Activated CD8-positive, alpha-beta memory T cell treated with anti-CD3 and anti-CD28 coated beads, Interleukin-2, amount 50 U/mL, for 1 hour (primary cell): ENCODE measurements at regions not wholly inside any gene's neighbourhood (a gene's known extent, or its start where the extent isn't known, plus 50 kb on each side); places are given as distances from the start of the nearest gene placed in this dataset.

Experiments used
- DNase-seq: peaks from one replicate; pipeline ENCODE4 v3.0.0-alpha.2; 2020; ENCODE audit errors: extremely low read depth

- no peak for DNase-seq
Measured at GRCh38 chr14:65320661-65321308, 91.7 kb upstream of the FUT8 start.

DNA sequence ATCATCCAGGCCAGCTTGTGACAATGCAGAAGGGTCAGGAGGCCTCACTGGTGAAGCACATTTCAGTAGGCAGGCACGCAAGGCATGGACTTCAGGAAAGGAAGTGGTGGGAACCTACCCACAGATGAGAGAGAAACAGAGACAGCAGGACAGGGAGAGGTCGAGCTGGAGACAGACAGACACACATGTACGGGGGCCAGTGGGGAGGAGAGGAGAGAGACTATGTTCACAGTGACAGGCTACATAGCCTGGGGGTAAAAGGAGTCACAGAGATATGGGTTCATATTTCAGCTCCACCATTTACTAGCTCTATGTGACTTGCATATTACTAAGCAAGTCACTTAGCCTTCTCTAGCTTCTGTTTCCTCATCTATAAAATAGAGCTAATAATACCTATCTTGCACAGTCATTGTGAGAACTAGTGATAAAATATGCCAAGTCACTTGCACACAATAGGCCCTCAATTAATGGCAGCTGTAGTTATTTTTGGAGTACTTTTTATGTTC is 91.1 kb upstream of the FUT8 start:
- DNase-seq, result no peak

DNA sequence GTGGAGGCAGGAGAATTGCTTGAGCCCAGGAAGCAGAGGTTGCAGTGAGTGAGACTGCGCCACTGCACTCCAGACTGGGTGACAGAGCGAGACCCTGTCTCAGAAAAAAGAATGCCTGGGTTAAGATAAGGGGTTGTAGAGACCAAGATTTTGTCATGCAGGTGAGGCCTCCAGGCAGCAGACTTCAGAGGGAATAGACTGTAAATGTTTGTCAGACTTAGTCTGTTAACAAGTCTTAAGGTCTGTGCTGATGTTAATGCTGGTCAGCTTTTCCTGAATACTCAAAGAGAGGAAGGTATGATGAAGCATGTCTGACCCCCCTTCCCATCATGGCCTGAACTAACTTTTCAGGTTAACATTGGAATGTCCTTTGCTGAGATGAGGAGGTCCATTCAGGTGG is 83.0 kb upstream of the FUT8 start:
- DNase-seq, result no peak

DNA sequence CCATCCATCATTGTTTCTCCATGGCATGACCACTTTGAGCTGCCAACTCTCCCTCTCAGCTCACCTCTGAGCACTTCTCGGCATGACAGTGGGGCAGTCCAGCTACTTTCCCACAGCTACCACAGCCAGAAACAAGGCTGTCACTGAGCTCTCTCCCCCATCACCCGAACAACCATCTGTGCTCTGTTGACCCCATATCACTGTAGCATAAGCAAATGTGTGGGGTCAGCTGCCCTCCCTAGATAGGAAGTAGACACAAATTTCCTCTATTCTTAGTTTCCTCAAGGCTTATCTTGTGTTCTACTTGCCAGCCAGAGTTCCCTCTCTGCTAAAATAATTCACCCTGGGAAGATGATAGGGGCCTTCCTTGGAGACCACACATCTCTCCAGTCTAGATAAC is 82.6 kb upstream of the FUT8 start:
- DNase-seq, result no peak

DNA sequence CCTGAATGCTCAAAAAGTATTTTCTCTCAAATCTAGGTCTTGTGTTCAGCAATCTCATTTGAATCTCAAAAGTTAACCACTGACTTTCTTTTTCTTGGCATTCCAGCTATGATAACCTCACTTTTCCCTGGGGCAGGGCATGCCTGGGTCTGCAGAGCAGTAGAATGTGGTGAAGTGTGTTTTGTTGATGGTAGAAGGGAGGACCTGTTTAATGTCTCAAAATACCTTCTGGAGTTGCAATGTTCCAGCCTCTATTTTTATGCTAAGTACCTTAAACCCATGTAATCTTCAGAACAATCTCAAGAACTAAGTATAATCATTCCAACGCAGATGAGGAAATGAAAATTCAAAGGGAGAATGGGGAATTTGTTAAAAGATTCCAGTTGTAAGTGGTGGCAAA is 82.1 kb upstream of the FUT8 start:
- DNase-seq, result no peak

- DNase-seq, result no peak
Measured at GRCh38 chr14:65331652-65332051, 80.9 kb upstream of the FUT8 start.

- no peak for DNase-seq
Measured at GRCh38 chr14:65332141-65332871, 80.2 kb upstream of the FUT8 start.

- no peak for DNase-seq
Measured at GRCh38 chr14:65333943-65334687, 78.4 kb upstream of the FUT8 start.

DNA sequence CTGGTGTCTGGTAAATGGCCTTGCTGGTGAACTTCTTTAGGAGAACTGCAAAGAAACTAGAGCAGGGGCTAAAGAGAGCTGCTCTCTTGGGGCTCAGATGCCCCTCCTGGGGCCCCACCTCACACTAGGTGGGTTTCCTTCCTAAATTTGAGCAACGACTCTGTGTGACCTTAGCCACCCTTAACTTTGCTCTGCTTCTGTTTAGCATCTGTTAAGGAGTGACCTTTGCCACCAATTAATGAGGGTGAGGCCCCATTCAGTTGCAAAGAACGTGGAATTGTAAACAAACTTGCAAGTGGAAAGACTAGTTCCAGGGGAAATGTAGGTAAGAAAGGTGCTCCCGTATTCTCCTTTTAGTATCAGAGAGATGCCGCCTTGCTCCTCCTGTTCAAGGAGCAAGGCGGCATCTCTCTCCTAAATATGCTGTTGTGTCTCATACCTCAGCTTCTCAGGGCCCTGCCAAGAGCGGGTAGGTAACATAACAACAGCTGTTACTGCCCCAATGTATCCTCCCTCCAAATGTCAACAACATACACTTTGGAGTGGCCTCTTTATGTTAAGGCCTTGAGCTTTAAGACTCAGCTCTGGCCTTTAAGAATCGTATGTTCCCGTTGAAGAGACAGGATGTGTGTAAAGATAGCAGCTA is 77.6 kb upstream of the FUT8 start:
- DNase-seq, result no peak

- DNase-seq, result no peak
Measured at GRCh38 chr14:65335411-65335947, 77.1 kb upstream of the FUT8 start.

GRCh38 chr14:65336191-65336591 is 76.3 kb upstream of the FUT8 start:
- no peak for DNase-seq

GRCh38 chr14:65339866-65340265 is 72.7 kb upstream of the FUT8 start:
- DNase-seq, result no peak

- no peak for DNase-seq
Measured at GRCh38 chr14:65344011-65344410, 68.5 kb upstream of the FUT8 start.

GRCh38 chr14:65345266-65345665 is 67.3 kb upstream of the FUT8 start:
- DNase-seq, result no peak

- DNase-seq, result no peak
Measured at GRCh38 chr14:65346474-65346873, 66.1 kb upstream of the FUT8 start.

DNA sequence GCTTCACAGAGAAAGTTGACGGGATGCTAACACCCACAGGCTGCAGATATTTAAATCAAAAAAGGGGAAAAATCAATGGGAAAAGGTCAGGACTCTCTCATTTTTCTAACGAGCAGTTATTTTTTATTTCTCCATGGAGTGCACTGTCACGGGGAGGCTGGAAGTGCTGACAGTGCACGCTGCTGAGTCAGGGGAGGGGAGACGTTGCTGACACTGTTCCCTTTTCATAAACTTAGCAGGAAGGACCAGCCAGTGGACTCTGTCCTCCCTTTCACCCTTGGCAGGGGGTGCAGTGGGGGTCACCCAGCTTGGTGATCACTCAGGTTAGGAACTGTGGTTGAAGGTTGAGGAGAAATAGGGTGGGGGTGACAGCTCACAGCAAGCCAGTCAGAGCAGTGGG is 65.6 kb upstream of the FUT8 start:
- DNase-seq, result no peak

DNA sequence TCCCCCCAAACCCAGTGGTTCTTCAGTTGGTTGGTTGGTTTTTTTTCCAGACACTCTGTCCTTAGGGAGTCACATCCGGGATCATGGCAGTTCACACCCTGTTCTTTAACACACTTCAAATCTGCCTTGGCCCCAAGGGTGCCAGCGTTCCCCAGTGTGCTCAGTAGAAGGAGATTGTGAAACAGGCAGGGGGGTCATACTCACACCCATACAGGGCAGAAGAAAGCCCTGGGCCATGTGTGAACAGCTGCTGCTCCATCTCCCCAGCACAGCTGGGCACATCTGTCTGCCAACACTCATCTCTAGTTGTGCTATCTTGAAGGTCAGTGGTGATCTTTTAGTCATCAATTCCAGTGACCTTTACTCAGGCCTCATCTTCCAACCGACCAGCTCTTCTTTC is 64.4 kb upstream of the FUT8 start:
- DNase-seq, result no peak

DNA sequence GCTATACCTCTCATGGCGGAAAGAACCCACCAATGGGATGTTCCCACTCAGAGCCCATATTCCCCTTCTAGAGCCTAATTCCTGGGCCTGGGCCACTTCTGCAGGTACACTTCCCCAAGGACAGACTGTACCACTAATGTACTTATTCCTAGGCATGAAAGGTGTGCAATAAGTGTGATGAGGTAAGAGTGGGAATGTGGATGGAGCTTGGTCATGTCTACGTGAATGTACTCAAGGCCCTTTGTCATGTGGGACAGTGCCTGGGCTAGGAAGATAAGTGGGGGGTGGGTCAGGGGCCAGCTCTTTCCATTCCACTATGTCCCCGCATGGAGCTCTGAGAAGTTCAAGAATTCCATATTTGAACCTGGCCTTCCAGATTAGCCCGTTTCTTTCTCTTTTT is 63.4 kb upstream of the FUT8 start:
- no peak for DNase-seq

GRCh38 chr14:65351493-65352194 is 60.9 kb upstream of the FUT8 start:
- DNase-seq, result no peak

DNA sequence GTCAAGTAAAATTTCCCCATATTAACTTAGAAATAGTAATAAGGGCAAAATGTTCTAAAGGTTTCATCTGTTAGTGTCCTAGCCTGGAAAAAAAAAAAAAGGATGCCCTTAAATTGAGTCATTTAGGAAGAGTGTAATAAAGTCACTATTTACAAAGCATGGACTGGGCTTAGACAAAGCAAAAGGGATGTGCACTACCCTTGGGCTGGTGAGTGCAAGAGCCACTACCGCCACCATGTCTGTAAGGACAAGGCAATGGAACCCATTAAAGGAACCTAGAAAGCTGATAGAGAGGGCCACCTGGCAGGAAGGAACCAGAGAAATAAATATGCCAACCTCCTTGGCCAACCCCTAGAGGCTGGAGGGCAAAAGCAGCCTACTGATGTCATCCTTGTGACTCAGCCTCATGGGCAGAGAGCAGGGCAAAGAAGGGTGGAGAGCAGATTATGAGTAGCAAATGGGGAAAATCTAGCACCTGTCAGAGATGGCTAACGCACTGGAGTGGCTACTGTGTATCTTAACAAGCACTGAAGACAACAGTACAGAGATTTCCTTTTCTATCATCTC is 59.5 kb upstream of the FUT8 start:
- DNase-seq, result no peak

- DNase-seq, result no peak
Measured at GRCh38 chr14:65354131-65354530, 58.4 kb upstream of the FUT8 start.
